Panc1 (cell line): ENCODE measurements at regions not wholly inside any gene's neighbourhood (a gene's known extent, or its start where the extent isn't known, plus 50 kb on each side); places are given as distances from the start of the nearest gene placed in this dataset.

Experiments
- ATAC-seq: fragments of 200-7000 bp; cut with Tn5 transposase; 2 replicates; pipeline ENCODE4 v1.9.1; 2020; ENCODE audit warnings: mild to moderate bottlenecking, moderate library complexity
- BruUV-seq: library from RNA; stranded (reverse); fragments of 400-500 nt; replicated peaks from 2 replicates; lab custom pipeline; 2021; lab: Mats Ljungman, UMichigan
- CTCF ChIA-PET: fragments of 300-600 bp; sonication (Branson Sonifier 250); formaldehyde crosslinking; loops from one replicate; lab custom pipeline; 2022; ENCODE audit warnings: antibody characterized with exemption; lab: Charles Lee
- POLR2A ChIA-PET: fragments of 300-600 bp; sonication (Branson Sonifier 250); formaldehyde crosslinking; loops from one replicate; lab custom pipeline; 2022; ENCODE audit warnings: antibody characterized with exemption; lab: Charles Lee
- DNase-seq: peaks from one replicate; pipeline ENCODE4 v3.0.0-alpha.2; 2010; ENCODE audit warnings: low read depth, low spot score
- H3K27ac ChIP-seq: 2 replicates; pipeline ENCODE4 v1.5.1; 2011; ENCODE audit warnings: mild to moderate bottlenecking, low read length, inconsistent platforms
- H3K27me3 ChIP-seq: fragments of 200-500 bp; sonication (Bioruptor generic); 2 replicates; pipeline ENCODE4 v1.6.0; 2014; ENCODE audit warnings: low read length, inconsistent platforms; ENCODE audit not compliant: control insufficient read depth, insufficient read depth
- H3K36me3 ChIP-seq: fragments of 200-500 bp; sonication (Bioruptor generic); 2 replicates; pipeline ENCODE4 v1.5.1; 2014; ENCODE audit warnings: inconsistent platforms, mild to moderate bottlenecking, low read length, moderate library complexity; ENCODE audit not compliant: control insufficient read depth, insufficient read depth
- H3K4me1 ChIP-seq: 2 replicates; pipeline ENCODE4 v1.5.1; 2011; ENCODE audit warnings: inconsistent platforms, mild to moderate bottlenecking, low read length, moderate library complexity; ENCODE audit not compliant: control insufficient read depth, insufficient read depth
- H3K4me3 ChIP-seq, 2 experiments: 2 replicates each; pipeline ENCODE4 v1.5.1; 2011 to 2012; ENCODE audit warnings: low read depth in 2 of 2, low read length in 2 of 2, mild to moderate bottlenecking in 2 of 2, inconsistent platforms in 1 of 2, moderate library complexity in 1 of 2
- H3K9me3 ChIP-seq: fragments of 200-500 bp; sonication (Bioruptor generic); 2 replicates; pipeline ENCODE4 v1.5.1; 2014; ENCODE audit warnings: low read depth, mild to moderate bottlenecking, inconsistent platforms, low read length, moderate library complexity; ENCODE audit not compliant: control insufficient read depth, insufficient read depth
- CTCF ChIP-seq: fragments of 450-650 bp; IDR thresholded peaks from 2 replicates; pipeline ENCODE4 v1.5.1; 2017; ENCODE audit warnings: mild to moderate bottlenecking
- POLR2AphosphoS5 ChIP-seq: IDR thresholded peaks from 2 replicates; pipeline ENCODE4 v1.6.1; 2012; ENCODE audit warnings: mild to moderate bottlenecking, low read depth, low read length, moderate library complexity
- REST ChIP-seq, 2 experiments: IDR thresholded peaks; 2 replicates each; pipeline ENCODE4 v1.6.1; 2011 to 2012; ENCODE audit warnings: low read depth in 2 of 2, control low read depth in 1 of 2, low read length in 1 of 2, mild to moderate bottlenecking in 1 of 2, moderate library complexity in 1 of 2; ENCODE audit not compliant: insufficient read depth in 1 of 2
- SIN3A ChIP-seq: IDR thresholded peaks from 2 replicates; pipeline ENCODE4 v1.6.1; 2012; ENCODE audit warnings: low read depth, mild to moderate bottlenecking, low read length, moderate library complexity, borderline replicate concordance; ENCODE audit not compliant: insufficient read depth
- TCF7L2 ChIP-seq: IDR thresholded peaks from 2 replicates; pipeline ENCODE4 v1.6.1; 2011; ENCODE audit warnings: mild to moderate bottlenecking, low read depth, low read length, inconsistent platforms
- in situ Hi-C: cut with HindIII; loops from 2 replicates; pipeline ENCODE4 v1.10.0; 2016; ENCODE audit warnings: low sequenced_read_pairs, low pct_unique_long_range_greater_than_20kb
- intact Hi-C: fragments of 100-400 bp; cut with micrococcal nuclease; formaldehyde crosslinking; loops from one replicate; pipeline ENCODE4 v1.10.0; 2022; ENCODE audit not compliant: unreplicated experiment

- Histone ChIP-seq H3K36me3 (no peaks in the 10 kb centered on the region), H3K27ac (no peak overlapping the region), H3K9me3 (no peaks in the 10 kb centered on the region), H3K27me3 (no peaks in the 10 kb centered on the region), H3K4me1 (no peaks in the 10 kb centered on the region), H3K4me3 (no peak overlapping the region)
- in situ Hi-C loops (no loop called here), intact Hi-C loops (no loop called here)
- ATAC-seq (no peak), DNase-seq (no peak)
- TF ChIP-seq POLR2AphosphoS5: no peak
- TF ChIP-seq TCF7L2: no peak
- TF ChIP-seq CTCF: no peak
- no peak for TF ChIP-seq REST (IDR thresholded peaks at IDR 0.05; ENCODE audit: insufficient read depth in 1 of 2, low read depth in 2 of 2, low read length in 1 of 2)
- no peak for TF ChIP-seq SIN3A
- no TSS peak for BruUV-seq
- ChIA-PET POLR2A (interaction anchor here (0.6 kb wide), 1 partner anchor 112 kb away, joined by 3 read pairs; no protein-coding TSS in a partner anchor), CTCF (no interaction called here)
Measured at GRCh38 chr11:128300785-128301184, 286.6 kb downstream of the ETS1 start.

- ChIA-PET POLR2A (no interaction called here), CTCF (no interaction called here)
- no peak overlapping the region for H3K4me3 ChIP-seq
- H3K9me3 ChIP-seq: no peaks in the 10 kb centered on the region
- H3K27ac ChIP-seq: no peak overlapping the region
- intact Hi-C loops: loop anchor here (10.0 kb wide), 2 partner anchors 146 to 176 kb away; no protein-coding TSS in a partner anchor
- no peaks in the 10 kb centered on the region for H3K36me3 ChIP-seq
- H3K27me3 ChIP-seq: no peaks in the 10 kb centered on the region
- no TSS peak for BruUV-seq
- in situ Hi-C loops: no loop called here
- H3K4me1 ChIP-seq: no peaks in the 10 kb centered on the region
- ATAC-seq (no peak), DNase-seq (no peak)
- TF ChIP-seq CTCF: no peak
- TF ChIP-seq REST (IDR thresholded peaks at IDR 0.05; ENCODE audit: insufficient read depth in 1 of 2, low read depth in 2 of 2, low read length in 1 of 2): no peak
Measured at GRCh38 chr11:128299132-128299726, 288.1 kb downstream of the ETS1 start.
